ENCODE measurements at regions not wholly inside any gene's neighbourhood (a gene's known extent, or its start where the extent isn't known, plus 50 kb on each side); places are given as distances from the start of the nearest gene placed in this dataset.

DNA sequence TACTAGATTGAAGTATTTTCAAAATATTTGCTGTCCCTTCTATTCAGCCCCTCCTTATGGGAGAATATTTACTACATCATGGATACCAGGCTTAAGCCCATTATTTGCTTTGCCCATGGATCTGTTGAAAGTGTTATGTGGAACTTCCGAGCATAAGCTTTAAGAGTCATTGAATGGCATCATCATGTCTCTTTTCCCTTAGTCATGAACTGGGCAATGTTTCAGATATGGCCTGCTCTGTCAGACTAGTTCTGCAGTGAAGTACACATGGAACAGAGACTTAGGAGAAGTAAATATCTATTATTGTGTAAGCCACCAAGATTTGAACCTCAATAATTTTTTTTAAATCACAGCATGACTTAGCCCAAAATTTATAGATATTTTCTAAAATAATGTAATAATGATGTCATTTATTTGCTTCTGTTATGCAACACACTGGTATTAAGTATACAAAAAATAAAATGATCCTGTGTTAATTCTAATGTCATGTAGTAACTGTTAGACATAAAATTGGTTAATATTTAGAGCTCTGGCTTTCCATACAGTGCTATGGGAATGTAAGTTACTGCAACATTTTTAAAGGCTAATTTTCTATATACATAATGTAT, 1097.3 kb downstream of the SLC16A7 start:
- TF ChIP-seq, protein P1, sequence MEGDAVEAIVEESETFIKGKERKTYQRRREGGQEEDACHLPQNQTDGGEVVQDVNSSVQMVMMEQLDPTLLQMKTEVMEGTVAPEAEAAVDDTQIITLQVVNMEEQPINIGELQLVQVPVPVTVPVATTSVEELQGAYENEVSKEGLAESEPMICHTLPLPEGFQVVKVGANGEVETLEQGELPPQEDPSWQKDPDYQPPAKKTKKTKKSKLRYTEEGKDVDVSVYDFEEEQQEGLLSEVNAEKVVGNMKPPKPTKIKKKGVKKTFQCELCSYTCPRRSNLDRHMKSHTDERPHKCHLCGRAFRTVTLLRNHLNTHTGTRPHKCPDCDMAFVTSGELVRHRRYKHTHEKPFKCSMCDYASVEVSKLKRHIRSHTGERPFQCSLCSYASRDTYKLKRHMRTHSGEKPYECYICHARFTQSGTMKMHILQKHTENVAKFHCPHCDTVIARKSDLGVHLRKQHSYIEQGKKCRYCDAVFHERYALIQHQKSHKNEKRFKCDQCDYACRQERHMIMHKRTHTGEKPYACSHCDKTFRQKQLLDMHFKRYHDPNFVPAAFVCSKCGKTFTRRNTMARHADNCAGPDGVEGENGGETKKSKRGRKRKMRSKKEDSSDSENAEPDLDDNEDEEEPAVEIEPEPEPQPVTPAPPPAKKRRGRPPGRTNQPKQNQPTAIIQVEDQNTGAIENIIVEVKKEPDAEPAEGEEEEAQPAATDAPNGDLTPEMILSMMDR (IDR thresholded peaks at IDR 0.05): no peak
- TF ChIP-seq EP300 (IDR thresholded peaks at IDR 0.05) (no peak), POLR2A (IDR thresholded peaks at IDR 0.05) (no peak)
